ELF-1 (cell line): ENCODE measurements at regions not wholly inside any gene's neighbourhood (a gene's known extent, or its start where the extent isn't known, plus 50 kb on each side); places are given as distances from the start of the nearest gene placed in this dataset.

ENCODE experiments used
- DNase-seq: peaks from one replicate; pipeline ENCODE4 v3.0.0-alpha.2; 2016; ENCODE audit warnings: low read depth, low spot score

- DNase-seq = no peak
Observed at GRCh38 chr5:164266571-164266970, 761.2 kb downstream of the MAT2B start.

- DNase-seq = no peak
Observed at GRCh38 chr5:164277720-164278119, 772.3 kb downstream of the MAT2B start.

GRCh38 chr5:164289526-164289925, 784.1 kb downstream of the MAT2B start:
- no peak for DNase-seq

GRCh38 chr5:164296603-164297080, 791.2 kb downstream of the MAT2B start:
- DNase-seq = peak; percentile 78

- DNase-seq = no peak
Observed at GRCh38 chr5:164298165-164298564, 792.7 kb downstream of the MAT2B start.

GRCh38 chr5:164300295-164300694, 794.9 kb downstream of the MAT2B start:
- DNase-seq = no peak

GRCh38 chr5:164301136-164301535, 795.7 kb downstream of the MAT2B start:
- no peak for DNase-seq

GRCh38 chr5:164301708-164302107, 796.3 kb downstream of the MAT2B start:
- no peak for DNase-seq

- no peak for DNase-seq
Observed at GRCh38 chr5:164302533-164303235, 797.3 kb downstream of the MAT2B start.

- no peak for DNase-seq
Observed at GRCh38 chr5:164303646-164304215, 798.3 kb downstream of the MAT2B start.

GRCh38 chr5:164306662-164307061, 801.2 kb downstream of the MAT2B start:
- DNase-seq = no peak

GRCh38 chr5:164312801-164313200, 807.4 kb downstream of the MAT2B start:
- no peak for DNase-seq

GRCh38 chr5:164317676-164318075, 812.3 kb downstream of the MAT2B start:
- no peak for DNase-seq

- DNase-seq = no peak
Observed at GRCh38 chr5:164319161-164319560, 813.7 kb downstream of the MAT2B start.

GRCh38 chr5:164324239-164324638, 818.8 kb downstream of the MAT2B start:
- DNase-seq = no peak

GRCh38 chr5:164326219-164326618, 820.8 kb downstream of the MAT2B start:
- no peak for DNase-seq

GRCh38 chr5:164327166-164327565, 821.7 kb downstream of the MAT2B start:
- peak; percentile 32 for DNase-seq

GRCh38 chr5:164332349-164333196, 827.2 kb downstream of the MAT2B start:
- no peak for DNase-seq

GRCh38 chr5:164335837-164336236, 830.4 kb downstream of the MAT2B start:
- no peak for DNase-seq

GRCh38 chr5:164336276-164336675, 830.9 kb downstream of the MAT2B start:
- no peak for DNase-seq

GRCh38 chr5:164336906-164337305, 831.5 kb downstream of the MAT2B start:
- no peak for DNase-seq

- no peak for DNase-seq
Observed at GRCh38 chr5:164341056-164341619, 835.7 kb downstream of the MAT2B start.
